ENCODE measurements at regions not wholly inside any gene's neighbourhood (a gene's known extent, or its start where the extent isn't known, plus 50 kb on each side); places are given as distances from the start of the nearest gene placed in this dataset.
"Not testable (repeated sequence)": the region's sequence is repeated elsewhere in the genome, so short reads cannot be mapped to it uniquely, and the experiment has no call there.

- not testable (repeated sequence) for DNase-seq (ENCODE audit: insufficient read length, low spot score); FAIRE-seq
These were observed 2226.0 kb upstream of the DEFB115 start for GRCh38 chr20:29031262-29031982.

DNA sequence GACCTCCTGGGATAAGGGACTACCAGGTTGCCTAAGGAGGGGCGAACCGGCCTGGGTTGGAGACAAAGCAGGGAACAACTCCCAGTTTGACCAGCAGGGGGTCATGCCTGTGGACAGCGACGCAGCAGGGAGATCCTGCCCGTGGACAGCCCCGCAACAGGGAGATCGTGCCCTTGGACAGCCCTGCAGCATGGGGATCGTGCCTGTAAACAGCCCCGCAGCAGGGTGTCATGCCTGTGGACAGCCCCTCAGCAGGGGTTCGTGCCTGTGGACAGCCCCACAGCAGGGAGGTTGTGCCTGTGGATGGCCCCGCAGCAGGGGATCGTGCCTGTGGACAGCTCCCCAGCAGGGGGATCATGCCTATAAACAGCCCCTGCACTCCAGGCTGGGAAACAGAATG, 2213.2 kb upstream of the DEFB115 start:
- not testable (repeated sequence) for FAIRE-seq; DNase-seq (ENCODE audit: insufficient read length, low spot score)

GRCh38 chr20:29050008-29050606, 2207.4 kb upstream of the DEFB115 start:
- FAIRE-seq; DNase-seq (ENCODE audit: insufficient read length, low spot score): not testable (repeated sequence)

DNA sequence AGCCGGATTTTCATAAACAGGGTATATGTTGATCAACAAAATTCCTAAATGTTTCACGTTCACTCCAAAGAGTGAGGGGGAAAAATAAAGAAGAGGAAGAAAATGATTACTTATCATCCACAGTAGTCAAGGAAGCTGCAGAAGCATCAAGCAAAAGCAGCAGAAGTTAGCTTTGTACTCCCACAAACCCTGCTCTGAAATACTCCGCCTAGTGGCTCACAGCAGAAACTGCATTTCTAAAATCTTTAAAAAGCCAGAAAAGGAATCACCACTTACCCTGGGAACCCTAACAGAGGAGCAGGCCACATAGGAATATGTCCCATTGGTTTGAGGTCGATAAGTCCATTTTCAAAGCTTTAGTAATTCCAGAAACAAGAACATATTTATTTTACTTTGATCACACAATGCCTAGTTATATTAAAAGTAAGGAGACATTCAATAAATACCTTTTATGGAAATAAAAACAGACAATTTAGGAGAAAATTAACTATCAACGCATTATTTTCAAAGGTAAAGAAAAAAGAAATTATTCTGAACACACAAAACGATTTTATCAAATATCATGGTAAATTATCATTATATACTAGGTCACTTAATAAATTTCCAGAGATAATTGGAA, 2199.5 kb upstream of the DEFB115 start:
- TF ChIP-seq, protein P1, sequence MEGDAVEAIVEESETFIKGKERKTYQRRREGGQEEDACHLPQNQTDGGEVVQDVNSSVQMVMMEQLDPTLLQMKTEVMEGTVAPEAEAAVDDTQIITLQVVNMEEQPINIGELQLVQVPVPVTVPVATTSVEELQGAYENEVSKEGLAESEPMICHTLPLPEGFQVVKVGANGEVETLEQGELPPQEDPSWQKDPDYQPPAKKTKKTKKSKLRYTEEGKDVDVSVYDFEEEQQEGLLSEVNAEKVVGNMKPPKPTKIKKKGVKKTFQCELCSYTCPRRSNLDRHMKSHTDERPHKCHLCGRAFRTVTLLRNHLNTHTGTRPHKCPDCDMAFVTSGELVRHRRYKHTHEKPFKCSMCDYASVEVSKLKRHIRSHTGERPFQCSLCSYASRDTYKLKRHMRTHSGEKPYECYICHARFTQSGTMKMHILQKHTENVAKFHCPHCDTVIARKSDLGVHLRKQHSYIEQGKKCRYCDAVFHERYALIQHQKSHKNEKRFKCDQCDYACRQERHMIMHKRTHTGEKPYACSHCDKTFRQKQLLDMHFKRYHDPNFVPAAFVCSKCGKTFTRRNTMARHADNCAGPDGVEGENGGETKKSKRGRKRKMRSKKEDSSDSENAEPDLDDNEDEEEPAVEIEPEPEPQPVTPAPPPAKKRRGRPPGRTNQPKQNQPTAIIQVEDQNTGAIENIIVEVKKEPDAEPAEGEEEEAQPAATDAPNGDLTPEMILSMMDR (IDR thresholded peaks at IDR 0.05; ENCODE audit: insufficient read depth, missing control alignments), result peak; percentile 29
- not testable (repeated sequence) for DNase-seq (ENCODE audit: insufficient read length, low spot score); FAIRE-seq

More at GRCh38 chr20:29050008-29050606, 2207.4 kb upstream of the DEFB115 start:
- TF ChIP-seq, protein P1 (IDR thresholded peaks at IDR 0.05; ENCODE audit: insufficient read depth, missing control alignments), result peak; percentile 42

DNA sequence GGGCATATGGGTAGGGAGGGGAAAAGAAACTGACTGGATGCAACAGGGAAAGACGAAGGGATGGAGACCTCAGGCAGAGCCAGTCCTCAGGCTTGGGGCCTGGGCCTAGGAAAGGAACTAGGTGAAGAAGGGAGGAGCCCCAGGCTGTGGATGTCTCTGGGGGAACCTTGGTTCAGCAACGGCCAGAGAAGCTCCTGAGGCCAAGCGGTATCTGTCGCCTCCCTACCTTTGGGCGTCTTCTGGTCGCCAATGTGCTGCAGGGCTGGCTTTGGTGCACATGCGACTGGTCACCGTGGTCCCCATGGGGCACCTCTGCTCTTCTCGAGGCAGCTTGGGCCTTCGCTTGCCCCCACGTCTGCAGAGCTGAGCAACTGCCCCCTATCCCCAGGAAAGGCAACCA, 2195.0 kb upstream of the DEFB115 start:
- DNase-seq (ENCODE audit: insufficient read length, low spot score); FAIRE-seq: not testable (repeated sequence)

DNA sequence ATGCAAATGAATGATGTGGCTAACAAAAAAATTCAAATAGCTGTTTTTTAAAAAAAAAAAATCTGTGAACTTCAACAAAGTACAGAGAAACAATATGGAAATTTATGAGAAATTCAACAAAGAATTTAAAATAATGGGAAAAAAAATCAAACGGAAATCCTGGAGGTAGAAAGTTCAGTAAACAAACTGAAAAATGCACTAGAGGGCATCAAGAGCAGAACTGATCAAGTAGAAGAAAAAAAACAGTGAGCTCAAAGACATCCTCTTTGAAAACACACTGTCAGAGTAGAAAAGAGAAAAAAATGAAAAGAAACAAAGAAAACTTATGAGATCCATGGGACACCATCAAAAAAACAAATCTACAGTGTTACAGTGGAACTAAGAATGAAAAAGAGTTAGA, 2191.1 kb upstream of the DEFB115 start:
- not testable (repeated sequence) for DNase-seq (ENCODE audit: insufficient read length, low spot score)

GRCh38 chr20:29073640-29074039, 2183.8 kb upstream of the DEFB115 start:
- FAIRE-seq; DNase-seq (ENCODE audit: insufficient read length, low spot score): not testable (repeated sequence)

More for the DNA sequence above, 2191.1 kb upstream of the DEFB115 start:
- FAIRE-seq, result not testable (repeated sequence)

GRCh38 chr20:29079769-29080690, 2177.4 kb upstream of the DEFB115 start:
- DNase-seq (ENCODE audit: insufficient read length, low spot score) (no peak), FAIRE-seq (no peak)
- TF ChIP-seq, protein P1 (IDR thresholded peaks at IDR 0.05; ENCODE audit: insufficient read depth, missing control alignments), result no peak

DNA sequence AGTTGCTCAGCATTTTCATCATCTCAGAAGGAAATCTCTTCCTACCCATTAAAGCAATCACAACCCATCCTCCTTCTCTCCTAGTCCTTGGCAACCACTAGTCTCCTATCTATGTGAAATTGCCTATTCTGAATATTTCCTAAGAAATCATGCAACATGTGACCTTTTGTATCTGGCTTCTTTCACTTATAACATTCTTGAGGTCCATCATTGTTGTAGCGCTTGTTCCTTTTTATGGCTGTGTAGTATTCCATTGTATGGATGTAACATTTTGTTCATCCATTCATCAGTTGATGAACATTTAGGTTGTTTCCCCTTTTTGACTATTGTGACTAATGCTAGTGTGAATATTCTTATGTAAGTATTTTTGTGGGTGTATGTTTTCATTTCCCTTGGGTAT, 2175.8 kb upstream of the DEFB115 start:
- not testable (repeated sequence) for DNase-seq (ENCODE audit: insufficient read length, low spot score); FAIRE-seq

- TF ChIP-seq, protein P1 (IDR thresholded peaks at IDR 0.05; ENCODE audit: insufficient read depth, missing control alignments), result no peak
- FAIRE-seq (no peak), DNase-seq (ENCODE audit: insufficient read length, low spot score) (no peak)
These were observed 2171.8 kb upstream of the DEFB115 start for GRCh38 chr20:29085625-29086024.

- DNase-seq (ENCODE audit: insufficient read length, low spot score); FAIRE-seq: not testable (repeated sequence)
These were observed 2171.2 kb upstream of the DEFB115 start for GRCh38 chr20:29086145-29086718.
